DMS53 treated with DMSO at 0.1 percent for 48 hours (cell line): ENCODE measurements at regions not wholly inside any gene's neighbourhood (a gene's known extent, or its start where the extent isn't known, plus 50 kb on each side); places are given as distances from the start of the nearest gene placed in this dataset.

ENCODE experiments used
- DNase-seq: peaks from one replicate; lab custom pipeline; 2025; ENCODE audit not compliant: unreplicated experiment; lab: John Stamatoyannopoulos, UW

DNA sequence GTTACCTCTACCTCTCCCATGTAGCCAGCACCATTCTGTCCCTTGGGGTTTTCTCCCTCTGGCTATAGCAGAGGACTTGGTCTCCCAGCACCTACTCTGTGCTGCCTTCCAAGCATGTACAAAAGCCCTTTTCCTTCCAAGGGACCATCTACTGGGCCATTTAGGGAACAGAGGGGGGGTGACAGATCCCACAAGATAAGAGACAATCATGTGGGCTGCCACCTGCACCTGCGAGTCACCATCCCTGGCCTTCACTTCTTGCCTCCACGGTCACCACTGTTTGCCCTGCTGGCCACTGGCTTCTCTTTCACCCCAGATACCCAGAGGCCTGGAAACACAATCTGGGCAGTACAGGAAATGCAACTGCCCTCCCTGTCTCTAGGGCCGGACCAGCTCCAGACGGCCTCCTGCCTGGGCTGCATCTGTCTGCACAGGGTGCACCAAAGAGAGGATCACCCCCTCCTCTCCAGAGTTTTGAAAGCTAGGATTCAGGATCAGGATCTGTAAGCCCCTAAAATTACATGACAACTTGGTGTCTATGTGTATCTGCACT lies 160.8 kb upstream of the NECTIN1 start:
- DNase-seq, result no peak

DNA sequence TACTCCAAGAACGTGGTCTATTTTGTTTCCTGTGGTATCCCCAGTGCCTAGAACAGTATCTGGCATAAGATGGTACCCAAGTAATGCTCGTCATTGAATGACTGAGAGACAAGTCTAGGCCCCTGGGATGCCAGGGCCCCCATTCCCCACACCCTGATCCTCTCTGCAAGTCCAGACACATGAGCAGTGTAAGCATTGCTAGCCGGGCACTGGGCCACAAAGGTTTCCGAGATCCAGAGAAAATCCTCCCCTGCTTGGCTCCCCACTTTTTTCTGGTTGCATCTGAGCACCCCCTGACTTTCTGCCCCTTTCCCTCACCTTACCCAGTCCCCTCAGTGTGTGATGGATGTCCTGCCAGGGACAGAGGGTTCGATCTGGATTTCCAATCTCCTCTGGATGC lies 160.1 kb upstream of the NECTIN1 start:
- DNase-seq, result no peak

DNA sequence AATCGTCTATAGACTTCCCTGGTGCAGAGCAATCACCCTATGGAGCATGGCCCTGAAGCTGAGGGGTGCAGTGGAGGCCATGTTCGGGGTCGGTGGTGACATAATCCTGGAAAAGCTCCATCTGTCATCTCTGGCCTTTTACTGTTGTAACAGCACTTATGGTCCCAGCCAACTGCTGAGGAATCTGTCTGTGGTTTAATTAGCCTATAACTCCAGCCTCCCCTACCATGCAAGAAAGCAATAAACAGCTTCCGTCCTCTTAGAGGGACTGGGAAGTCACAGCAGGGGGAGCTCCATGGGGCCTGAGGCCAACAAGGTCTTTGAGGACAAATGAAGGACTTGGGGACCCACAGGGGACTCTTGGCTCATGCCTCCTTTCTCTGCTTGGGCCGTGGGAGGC lies 159.1 kb upstream of the NECTIN1 start:
- DNase-seq, result no peak

DNA sequence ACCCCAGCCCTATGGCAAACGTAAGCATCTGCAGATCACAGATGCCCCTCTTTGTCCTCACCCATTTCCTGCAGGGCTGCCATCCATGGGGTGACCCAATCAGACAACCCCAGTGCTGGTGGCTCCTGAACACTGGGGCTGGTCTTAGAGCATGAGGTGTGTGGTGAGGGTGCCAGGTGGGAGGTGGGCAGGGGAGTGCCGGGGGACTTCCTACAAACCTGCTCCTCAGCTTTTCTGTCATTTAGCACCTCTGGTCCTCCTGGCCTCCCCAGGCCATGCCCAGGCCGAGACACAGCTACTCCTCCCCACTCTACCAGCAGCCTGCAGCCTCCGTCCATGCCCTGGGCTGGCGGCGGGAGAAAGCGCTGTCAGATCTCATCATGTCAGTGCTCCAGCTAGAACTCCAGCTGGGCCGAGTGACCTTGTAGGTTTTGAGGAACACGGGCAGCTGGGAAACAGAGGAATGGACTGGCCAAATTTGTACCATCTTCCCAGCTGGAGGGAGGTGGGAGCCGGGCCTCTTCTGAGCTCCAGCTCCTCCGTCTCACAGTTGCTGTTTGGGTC lies 157.7 kb upstream of the NECTIN1 start:
- no peak for DNase-seq

DNA sequence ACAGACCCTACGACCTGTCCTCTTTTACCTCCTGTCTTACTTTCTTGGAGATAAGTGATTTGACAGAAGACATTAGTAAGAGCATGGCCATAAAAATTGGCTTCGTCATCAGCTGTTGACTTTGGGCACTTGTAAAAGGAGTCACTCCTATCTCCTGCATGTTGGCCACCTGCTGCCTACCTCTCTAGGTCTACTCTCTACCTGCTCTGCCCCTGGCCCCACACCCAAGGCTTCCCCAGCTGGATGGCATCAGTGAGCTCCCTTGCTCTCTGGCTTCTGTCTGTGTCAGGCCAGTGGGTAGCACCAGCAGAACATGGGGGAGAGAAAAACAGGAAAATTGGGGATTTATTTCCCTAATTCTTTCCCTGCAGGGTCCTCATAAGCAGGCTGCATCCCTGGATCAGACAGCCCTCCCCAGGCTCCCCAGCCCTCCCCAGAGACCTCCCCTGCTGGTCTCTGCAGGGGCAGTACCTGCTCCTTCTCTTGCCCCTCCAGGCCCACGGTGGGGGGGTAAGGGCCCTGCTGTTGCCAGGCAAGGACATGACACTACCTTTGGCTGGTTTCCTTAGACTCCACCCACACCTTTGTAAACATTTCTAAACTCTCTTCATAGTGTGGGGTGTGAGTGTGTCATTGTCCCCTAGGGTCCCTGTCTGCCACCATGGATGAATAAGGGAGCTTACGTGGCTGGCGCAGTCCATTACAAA lies 157.0 kb upstream of the NECTIN1 start:
- peak; percentile 68 for DNase-seq

DNA sequence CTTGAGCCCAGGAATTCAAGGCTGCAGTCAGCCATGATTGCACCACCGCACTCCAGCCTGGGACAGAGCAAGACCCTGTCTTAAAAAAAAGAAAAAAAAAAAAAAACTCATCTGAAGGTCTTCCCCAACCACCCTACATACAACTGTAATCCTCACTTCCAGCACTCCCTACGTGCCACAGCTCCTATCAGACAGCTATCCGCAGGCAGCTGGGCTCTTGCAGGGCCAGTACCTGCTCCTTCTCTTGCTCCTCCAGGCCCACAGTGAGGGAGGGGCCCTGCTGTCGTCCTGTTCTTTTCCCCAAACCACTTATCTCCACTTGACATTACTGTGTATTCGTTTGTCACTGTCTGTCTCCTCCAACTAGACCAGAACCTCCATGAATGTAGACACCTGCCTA lies 156.1 kb upstream of the NECTIN1 start:
- peak; percentile 76 for DNase-seq

DNA sequence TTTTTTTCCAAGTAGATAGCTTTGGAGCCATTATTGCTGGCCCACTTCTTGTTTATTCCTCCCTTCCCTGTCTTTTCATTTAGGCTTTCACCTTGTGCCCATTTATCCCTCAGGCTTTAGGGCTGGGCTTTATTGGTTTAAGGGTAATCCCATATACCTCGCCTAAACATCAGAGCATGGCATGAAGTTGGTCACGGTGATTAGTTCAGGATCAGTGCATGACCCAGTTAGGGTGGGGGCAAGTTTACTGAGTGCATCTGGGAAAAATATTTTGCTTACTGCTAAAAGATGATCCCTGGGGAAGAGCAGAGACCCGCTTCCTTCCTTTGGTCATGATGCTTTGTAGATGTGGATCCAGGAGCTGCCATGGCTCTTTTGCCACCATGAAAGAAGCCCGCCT lies 153.3 kb upstream of the NECTIN1 start:
- DNase-seq, result no peak

DNA sequence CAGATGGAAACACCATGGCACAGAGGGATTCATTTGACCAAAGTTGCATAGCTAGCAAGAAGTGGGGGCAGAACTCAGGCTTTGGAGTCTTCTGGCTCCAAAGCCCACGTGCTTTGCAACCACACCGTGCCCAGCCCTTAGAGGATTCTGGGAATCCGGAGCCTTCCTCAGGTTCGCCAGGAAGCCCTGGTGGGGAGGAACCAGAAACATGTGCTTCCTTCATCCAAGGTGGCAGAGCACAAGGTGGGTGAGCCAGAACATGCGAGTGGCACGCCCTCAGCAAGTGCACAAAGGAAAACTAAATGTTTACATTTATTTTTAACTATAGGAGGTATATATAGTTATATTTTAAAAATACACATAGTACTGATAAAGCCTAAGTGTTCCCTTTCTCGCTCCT lies 151.9 kb upstream of the NECTIN1 start:
- DNase-seq, result no peak

DNA sequence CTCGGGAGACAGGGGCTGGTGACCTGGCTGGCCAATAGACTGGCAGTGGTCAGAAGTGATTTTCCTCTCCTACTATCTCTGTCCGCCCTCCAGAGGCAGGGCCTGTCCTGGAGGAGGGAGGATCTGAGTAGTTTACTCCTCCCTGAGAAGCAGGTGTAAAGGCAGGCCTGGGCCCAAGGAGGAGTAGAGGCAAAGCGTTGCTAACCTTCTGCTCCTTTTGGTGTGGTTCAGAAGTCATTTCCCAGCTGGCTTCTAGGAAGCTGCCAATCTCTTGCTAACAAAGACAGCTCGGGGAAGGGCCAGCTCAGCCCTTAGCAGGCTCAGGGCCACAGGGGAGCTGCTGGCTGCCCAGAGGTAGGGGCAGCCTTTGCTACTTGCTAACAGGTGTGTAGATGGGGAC lies 151.1 kb upstream of the NECTIN1 start:
- no peak for DNase-seq

DNA sequence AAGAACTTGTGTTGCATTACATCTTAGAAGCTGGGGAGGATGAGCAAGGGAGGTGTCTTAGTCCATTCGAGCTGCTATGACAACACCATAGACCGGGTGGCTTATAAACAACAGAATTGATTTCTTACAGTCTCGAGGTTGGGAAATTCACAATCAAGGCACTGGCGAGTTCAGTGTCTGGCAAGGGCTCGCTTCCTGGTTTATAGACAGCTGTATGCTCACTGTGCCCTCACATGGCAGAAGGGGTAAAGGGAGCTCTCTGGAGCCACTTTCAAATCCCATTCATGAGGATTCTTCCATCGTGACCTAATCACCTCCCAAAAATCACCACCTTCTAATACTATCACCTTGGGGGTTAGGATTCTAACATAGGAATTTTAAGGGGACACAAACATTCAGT lies 150.0 kb upstream of the NECTIN1 start:
- DNase-seq, result no peak

DNA sequence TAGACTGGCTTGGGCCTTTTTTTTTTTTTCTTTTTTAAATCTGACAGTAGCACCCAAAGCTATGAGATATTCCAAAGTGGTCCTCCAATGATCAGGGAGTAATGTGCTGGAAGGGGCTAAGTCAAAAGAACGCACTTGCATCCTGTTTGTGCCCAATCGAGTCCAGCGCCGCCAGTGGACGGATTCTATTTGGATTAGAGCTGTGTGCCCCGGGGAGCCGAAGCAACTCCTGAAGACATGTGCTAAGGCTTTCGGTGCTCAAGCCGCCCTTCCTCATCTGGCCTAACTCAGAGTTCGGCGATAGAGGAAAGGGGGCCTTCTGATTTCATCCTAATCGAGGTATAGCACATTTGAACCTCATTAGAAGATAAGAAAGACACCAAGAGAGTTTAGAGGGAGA lies 147.8 kb upstream of the NECTIN1 start:
- DNase-seq, result no peak

DNA sequence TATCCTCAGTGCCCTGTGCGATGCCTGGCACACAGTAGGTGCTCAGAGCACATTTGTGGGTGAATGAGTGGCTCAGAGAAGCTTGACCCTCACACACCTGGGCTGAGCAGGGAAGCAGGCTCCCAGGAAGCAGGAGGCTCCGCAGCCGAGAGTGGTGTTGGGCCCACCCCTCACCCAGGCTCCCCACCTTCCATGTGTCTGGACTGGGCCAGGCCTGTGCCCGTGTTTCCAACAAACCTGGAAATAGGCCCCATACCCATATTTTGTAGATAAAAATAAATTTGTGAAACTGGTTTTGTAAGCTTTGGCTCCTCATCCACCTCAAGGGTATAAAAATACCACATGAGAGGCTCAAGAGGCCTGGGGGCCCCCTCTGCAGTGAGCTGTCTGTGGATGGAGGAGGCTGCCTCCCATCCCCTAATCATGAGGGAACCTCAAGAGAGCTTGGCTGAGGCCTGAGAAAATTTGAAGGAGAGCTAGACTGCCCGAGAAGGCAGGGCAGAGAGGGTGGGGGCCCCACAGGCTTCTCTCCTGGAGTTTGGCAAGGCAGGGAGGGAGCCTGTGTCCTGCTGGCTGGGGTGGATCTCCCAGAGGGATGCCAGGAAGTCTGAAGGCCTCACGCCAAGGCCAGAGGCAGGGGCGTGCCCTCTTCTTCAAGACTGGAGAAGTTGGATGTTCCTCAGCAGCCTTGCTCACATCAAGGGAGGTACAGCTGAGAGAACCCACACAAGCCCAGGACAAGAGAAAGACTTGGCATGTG lies 147.0 kb upstream of the NECTIN1 start:
- no peak for DNase-seq

DNA sequence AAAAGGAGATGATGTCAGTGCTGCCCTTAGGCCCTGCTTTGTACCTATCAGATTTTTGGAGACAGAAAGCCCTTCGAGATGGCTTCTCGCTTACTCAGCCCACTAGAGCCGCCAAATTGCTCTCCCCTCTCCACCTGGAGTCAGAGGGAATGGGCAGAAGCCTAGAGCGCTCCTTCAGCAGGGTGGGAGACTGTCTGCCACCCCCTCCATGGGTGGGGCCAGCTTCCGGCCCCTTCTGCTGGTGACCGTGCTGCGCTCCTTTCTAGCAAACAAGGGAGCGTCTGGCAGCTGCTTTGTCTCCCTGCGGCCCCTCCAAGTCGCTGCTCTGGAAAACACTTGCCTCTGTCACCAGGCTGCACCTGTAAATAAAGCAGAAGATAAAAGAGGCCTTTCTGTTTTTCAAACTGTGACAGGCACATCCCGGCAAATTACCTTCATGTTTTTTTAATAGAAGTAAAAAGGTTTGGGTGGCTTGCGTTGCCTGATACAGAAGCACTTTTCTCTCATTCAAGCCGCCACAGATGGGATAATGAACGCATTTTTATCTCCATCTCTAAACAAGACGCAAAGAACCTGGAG lies 145.7 kb upstream of the NECTIN1 start:
- DNase-seq, result no peak

DNA sequence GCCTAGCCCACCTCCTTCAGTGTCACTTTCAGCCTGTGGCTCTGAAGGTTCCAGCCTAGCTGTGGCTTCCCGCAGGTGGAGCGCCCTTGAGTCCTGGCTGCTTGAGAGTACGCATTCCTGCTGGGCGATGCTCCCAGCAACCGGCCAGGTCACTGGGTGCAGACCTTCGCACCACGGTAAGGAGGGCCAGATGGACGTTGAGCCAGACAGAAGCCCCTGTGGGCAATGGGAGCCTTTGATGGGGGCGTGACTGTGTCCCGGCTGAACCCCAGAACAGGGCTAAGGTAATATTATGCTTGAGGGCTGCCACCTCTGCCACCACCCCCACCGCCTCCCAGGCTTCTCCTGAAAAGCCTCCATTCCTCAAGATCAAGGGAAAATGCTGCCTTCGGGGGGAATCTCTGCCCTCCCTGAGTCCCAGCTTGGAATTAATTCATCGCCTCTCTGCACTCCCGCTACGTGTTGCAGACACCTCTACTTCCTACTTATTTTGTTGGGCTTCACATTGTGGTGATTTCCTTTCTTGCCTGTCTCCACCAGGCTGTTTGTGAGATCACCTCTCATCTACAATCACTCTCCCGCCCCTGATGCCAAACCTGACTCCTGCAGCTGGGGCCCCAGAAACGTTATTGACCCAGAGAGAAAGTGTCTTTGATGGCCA lies 144.9 kb upstream of the NECTIN1 start:
- no peak for DNase-seq

DNA sequence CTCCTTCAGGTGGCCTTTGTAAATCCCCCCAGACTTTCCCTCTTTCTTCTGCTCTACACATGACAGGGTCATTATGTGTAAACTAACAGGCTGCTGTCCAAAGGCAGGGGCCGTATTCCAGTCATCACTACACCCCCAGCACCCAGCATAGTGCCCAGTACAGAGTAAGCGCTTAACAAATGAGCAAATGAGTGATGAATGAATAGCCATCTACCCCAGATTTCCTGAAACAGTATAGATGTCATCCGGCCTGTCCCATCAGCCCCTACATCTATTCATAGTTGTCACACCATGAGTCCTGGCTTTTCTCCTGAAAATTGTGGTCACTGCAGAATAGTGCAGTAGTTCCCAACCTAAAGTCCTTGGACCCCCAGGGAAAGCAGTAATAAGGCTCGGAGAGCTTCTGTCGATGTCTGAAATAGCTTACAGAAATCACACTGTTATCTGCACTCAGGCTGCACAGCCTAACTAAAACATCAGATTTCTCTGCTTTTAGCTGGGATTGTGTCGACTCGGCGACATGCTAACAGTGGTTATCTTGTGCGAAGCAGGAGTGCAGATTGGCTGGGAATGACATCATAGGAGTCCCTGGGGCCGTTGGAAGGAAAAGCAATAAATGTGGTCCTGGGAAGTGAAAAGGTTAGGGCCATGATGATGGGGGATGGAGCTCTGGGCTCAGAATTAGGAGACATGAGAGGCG lies 143.8 kb upstream of the NECTIN1 start:
- DNase-seq, result no peak

DNA sequence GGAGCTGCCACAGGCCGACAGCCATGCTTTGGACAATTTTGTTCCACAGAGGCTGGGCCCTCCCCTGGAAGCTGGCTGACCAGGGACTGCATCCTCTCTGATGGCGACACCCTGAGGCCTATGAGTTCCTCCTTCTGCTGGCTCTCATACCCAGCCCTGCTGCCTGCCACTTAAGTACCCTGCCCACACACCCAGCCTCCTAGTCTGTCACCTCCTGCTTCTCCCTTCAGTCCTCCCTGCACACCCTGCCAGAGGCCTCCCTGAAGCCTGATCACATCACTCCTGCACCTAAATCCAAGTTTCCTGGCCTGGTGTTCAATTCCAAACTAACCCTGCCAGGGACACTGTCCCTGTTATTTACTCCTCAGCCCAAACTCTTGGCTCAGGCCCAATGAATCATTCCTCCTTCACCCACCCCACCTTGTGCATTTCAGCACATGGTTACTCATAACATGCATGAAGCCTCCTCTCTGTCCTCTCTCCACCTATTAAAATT lies 136.7 kb upstream of the NECTIN1 start:
- DNase-seq, result no peak

DNA sequence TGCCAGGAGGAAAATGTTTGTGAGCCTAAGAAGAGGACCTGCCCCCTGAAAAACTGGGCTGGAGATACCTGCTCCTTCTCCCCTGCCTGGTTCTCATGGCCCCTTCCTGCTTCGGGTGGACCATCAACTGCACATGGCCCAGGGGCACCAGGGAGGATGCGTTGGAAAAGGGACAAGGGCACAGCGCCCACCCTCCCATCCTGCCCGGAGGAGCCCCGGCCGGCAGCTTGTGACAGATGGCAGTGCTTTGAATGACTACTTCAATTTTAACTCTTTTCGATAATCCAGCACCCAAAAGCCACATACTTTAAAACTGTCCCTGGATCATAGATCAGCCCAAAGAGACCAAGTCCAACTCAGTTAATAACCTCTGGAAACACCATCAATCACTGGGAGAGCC lies 135.8 kb upstream of the NECTIN1 start:
- DNase-seq, result no peak

DNA sequence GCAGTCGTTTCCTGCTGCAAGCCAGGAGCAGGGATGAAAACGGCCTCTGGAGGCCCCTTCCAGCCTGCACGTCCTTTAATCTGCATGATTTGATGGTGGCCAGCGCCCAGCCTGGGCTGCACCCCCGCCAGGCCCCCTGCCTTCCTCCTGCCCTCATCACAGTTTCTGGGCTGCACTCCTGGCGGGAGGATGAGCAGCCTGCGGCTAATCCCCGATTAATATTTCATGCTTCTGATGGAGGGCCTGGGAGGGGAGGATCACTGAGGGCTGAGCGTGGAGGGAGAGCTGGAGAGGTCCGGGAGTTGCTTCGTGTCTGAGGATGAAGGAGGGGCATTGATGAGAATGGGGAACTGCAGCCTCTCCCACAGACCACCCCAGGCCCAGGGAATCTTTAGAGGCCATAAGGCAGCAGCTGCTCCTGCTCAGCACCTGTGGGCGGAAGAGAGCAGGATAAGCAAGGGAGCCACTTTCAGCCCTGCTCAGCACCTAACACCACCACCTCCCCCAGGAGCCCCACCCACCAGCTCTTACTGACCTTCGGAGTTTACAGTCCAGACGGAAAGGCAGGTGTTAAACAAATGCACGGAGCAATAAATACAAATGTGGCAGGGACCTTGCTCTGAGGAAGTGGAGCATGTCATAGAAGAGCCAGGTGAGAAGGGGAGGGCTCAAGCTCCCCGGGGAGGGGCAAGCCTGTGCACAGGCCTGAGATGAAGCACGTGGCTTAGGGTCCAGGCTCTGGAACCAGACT lies 135.0 kb upstream of the NECTIN1 start:
- DNase-seq, result peak; percentile 92

DNA sequence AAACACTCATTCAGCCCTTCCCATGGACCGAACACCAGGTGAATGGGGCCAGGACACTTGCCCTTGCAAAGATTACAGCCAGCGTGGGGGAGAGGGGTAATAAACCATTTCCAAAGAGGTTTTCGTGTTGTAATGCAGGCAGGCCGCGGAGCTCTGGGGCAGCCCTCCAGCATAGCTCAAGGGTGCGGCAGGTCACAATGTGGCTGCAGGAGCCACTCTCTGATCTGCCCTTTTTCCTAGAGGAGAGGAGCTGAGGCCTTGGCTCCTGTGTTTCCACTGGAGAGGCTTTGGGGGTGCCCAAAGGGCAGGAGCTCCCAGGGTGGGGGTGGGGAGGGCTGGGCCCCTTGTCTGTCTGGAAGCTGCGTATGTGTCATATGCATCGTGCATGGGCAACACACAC lies 134.2 kb upstream of the NECTIN1 start:
- no peak for DNase-seq

DNA sequence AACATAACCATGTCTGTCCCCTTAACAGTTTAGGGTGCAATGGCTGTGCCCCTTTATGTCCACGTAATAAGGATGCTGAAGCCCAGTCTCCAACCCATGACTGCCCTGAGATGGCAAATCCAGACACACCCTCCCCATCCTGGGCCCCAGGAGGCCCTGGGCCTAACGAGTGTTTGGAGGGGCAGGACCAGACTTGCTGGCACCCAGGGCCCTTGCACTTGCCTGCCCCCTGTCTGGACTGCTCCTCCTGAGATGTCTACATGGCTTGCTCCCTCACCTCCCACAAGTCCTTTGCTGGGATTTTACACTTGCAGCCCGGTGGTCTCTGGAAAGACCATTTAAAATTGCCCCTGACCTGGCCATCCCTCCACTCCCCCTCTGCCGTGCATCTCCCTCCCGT lies 132.2 kb upstream of the NECTIN1 start:
- DNase-seq, result no peak
